ENCODE measurements at regions not wholly inside any gene's neighbourhood (a gene's known extent, or its start where the extent isn't known, plus 50 kb on each side); places are given as distances from the start of the nearest gene placed in this dataset.

- whole genome bisulfite sequencing, 2 donors (ENCODE audit: low coverage in 1 of 2), result 95 to 96% methylated on average over 8 of the region's 8 CpGs
- H3K4me3 ChIP-seq, result no peak overlapping the region
- peaks cover 0 to 5% (median 0%) of the 10 kb centered on the region in 3 donors for H3K4me1 ChIP-seq
- no peaks in the 10 kb centered on the region for H3K36me3 ChIP-seq
- TF ChIP-seq POLR2A (IDR thresholded peaks at IDR 0.05) (no peak), POLR2AphosphoS5 (IDR thresholded peaks at IDR 0.05) (no peak), EP300 (IDR thresholded peaks at IDR 0.05) (no peak)
- TF ChIP-seq, protein P1, sequence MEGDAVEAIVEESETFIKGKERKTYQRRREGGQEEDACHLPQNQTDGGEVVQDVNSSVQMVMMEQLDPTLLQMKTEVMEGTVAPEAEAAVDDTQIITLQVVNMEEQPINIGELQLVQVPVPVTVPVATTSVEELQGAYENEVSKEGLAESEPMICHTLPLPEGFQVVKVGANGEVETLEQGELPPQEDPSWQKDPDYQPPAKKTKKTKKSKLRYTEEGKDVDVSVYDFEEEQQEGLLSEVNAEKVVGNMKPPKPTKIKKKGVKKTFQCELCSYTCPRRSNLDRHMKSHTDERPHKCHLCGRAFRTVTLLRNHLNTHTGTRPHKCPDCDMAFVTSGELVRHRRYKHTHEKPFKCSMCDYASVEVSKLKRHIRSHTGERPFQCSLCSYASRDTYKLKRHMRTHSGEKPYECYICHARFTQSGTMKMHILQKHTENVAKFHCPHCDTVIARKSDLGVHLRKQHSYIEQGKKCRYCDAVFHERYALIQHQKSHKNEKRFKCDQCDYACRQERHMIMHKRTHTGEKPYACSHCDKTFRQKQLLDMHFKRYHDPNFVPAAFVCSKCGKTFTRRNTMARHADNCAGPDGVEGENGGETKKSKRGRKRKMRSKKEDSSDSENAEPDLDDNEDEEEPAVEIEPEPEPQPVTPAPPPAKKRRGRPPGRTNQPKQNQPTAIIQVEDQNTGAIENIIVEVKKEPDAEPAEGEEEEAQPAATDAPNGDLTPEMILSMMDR (IDR thresholded peaks at IDR 0.05), result no peak
- no peak overlapping the region for H3K27ac ChIP-seq
- H3K27me3 ChIP-seq, result no peaks in the 10 kb centered on the region
- no peaks in the 10 kb centered on the region for H3K9me3 ChIP-seq
- no peak for ATAC-seq
Measured at GRCh38 chr18:76053551-76053950, 441.5 kb downstream of the ZNF516 start.

DNA sequence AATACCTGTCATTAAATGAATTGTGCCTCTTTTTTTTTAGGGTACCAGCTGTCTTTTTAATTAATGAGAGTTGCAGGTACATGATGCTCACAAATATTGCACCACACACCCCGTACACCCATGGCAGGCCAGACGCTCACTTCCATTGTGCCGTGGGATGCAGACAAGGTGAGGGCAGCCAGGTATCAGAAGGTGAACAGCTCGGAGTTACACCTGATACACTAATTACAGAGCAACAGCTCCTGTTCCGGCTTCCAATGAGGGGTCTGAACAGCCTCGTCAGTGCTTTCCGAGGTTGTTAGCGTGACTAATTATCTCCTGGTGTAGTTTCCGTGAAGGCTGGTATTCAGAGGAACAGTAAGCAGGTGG, 442.8 kb downstream of the ZNF516 start:
- Histone ChIP-seq H3K9me3 (no peaks in the 10 kb centered on the region), H3K36me3 (no peaks in the 10 kb centered on the region), H3K27me3 (no peaks in the 10 kb centered on the region), H3K4me3 (no peak overlapping the region), H3K27ac (no peak overlapping the region), H3K4me1 (peaks cover 0 to 5% (median 0%) of the 10 kb centered on the region in 3 donors)
- no peak for ATAC-seq
- 70 to 94% methylated on average over 4 to 9 of the region's 9 CpGs for WGBS, 2 donors (ENCODE audit: low coverage in 1 of 2)
- no peak for TF ChIP-seq EP300 (IDR thresholded peaks at IDR 0.05)

GRCh38 chr18:76051396-76052226, 443.4 kb downstream of the ZNF516 start:
- H3K4me3 ChIP-seq, result no peak overlapping the region
- WGBS, 2 donors (ENCODE audit: low coverage in 1 of 2), result 31 to 40% methylated on average over 12 to 14 of the region's 14 CpGs
- peaks cover 0 to 5% (median 0%) of the 10 kb centered on the region in 3 donors for H3K4me1 ChIP-seq
- TF ChIP-seq POLR2A (IDR thresholded peaks at IDR 0.05) (no peak), EP300 (IDR thresholded peaks at IDR 0.05) (no peak), POLR2AphosphoS5 (IDR thresholded peaks at IDR 0.05) (no peak)
- no peaks in the 10 kb centered on the region for H3K36me3 ChIP-seq
- H3K27ac ChIP-seq, result no peak overlapping the region
- no peaks in the 10 kb centered on the region for H3K9me3 ChIP-seq
- ATAC-seq, result no peak
- no peaks in the 10 kb centered on the region for H3K27me3 ChIP-seq

DNA sequence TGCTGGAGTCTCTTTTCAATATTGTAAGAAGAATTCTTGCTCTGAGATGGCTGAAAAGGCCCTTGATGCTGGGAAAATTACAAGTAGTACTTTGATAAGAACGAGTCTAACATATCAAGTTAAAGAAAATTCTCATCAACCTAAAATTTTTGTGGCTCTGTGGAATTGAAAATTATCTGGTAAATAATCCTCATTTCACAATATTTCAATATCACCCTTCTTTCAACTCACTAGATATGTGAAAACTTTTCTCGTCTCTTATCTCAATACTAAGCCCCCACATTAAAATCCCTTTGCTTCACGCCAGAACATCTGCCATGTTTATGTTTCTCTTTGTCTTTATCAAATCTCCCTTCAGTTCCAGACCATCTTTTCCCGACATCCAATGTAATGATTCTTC, 448.8 kb downstream of the ZNF516 start:
- Histone ChIP-seq H3K36me3 (no peaks in the 10 kb centered on the region), H3K27me3 (no peaks in the 10 kb centered on the region), H3K4me1 (no peaks in the 10 kb centered on the region), H3K9me3 (no peaks in the 10 kb centered on the region), H3K27ac (no peak overlapping the region), H3K4me3 (no peak overlapping the region)
- no peak for TF ChIP-seq POLR2A (IDR thresholded peaks at IDR 0.05)
- TF ChIP-seq EP300 (IDR thresholded peaks at IDR 0.05), result no peak
- TF ChIP-seq, protein P1 (IDR thresholded peaks at IDR 0.05), result no peak
- TF ChIP-seq POLR2AphosphoS5 (IDR thresholded peaks at IDR 0.05), result no peak
- ATAC-seq, result no peak
- WGBS, 2 donors (ENCODE audit: low coverage in 1 of 2), result 45 to 78% methylated on average over 4 of the region's 4 CpGs

- no peaks in the 10 kb centered on the region for H3K27me3 ChIP-seq
- H3K27ac ChIP-seq, result no peak overlapping the region
- H3K4me3 ChIP-seq, result no peak overlapping the region
- TF ChIP-seq, protein P1 (IDR thresholded peaks at IDR 0.05), result no peak
- TF ChIP-seq POLR2AphosphoS5 (IDR thresholded peaks at IDR 0.05) (no peak), EP300 (IDR thresholded peaks at IDR 0.05) (no peak), POLR2A (IDR thresholded peaks at IDR 0.05) (no peak)
- 0% methylated on average over 1 of the region's 1 CpG; no CpG with 5 or more reads in 1 of the 2 donors for WGBS, 2 donors (ENCODE audit: low coverage in 1 of 2)
- H3K4me1 ChIP-seq, result no peaks in the 10 kb centered on the region
- no peaks in the 10 kb centered on the region for H3K36me3 ChIP-seq
- no peak for ATAC-seq
- no peaks in the 10 kb centered on the region for H3K9me3 ChIP-seq
Measured at GRCh38 chr18:76042511-76042910, 452.5 kb downstream of the ZNF516 start.

GRCh38 chr18:76018210-76018609, 476.8 kb downstream of the ZNF516 start:
- Histone ChIP-seq H3K4me3 (no peak overlapping the region), H3K36me3 (no peaks in the 10 kb centered on the region), H3K9me3 (peaks cover 0 to 3% (median 0%) of the 10 kb centered on the region in 3 donors), H3K27ac (no peak overlapping the region), H3K27me3 (no peaks in the 10 kb centered on the region), H3K4me1 (no peaks in the 10 kb centered on the region)
- ATAC-seq, result no peak
- TF ChIP-seq EP300 (IDR thresholded peaks at IDR 0.05) (no peak), POLR2A (IDR thresholded peaks at IDR 0.05) (no peak), POLR2AphosphoS5 (IDR thresholded peaks at IDR 0.05) (no peak)
- TF ChIP-seq, protein P1 (IDR thresholded peaks at IDR 0.05), result no peak
- WGBS, 2 donors (ENCODE audit: low coverage in 1 of 2), result 91 to 95% methylated on average over 3 of the region's 3 CpGs
